GM23248 (cell line): ENCODE measurements at regions not wholly inside any gene's neighbourhood (a gene's known extent, or its start where the extent isn't known, plus 50 kb on each side); places are given as distances from the start of the nearest gene placed in this dataset.

Source experiments
- EZH2 ChIP-seq: fragments of 200-600 bp; sonication (generic); IDR thresholded peaks from 2 replicates; pipeline ENCODE4 v1.6.1; 2018; ENCODE audit warnings: antibody characterized with exemption, mild to moderate bottlenecking; ENCODE audit not compliant: insufficient read depth, poor library complexity, severe bottlenecking
- EZH2phosphoT487 ChIP-seq: fragments of 200-600 bp; sonication (generic); IDR thresholded peaks from 2 replicates; pipeline ENCODE4 v1.6.1; 2018; ENCODE audit warnings: antibody characterized with exemption, moderate library complexity, mild to moderate bottlenecking, low read depth; ENCODE audit not compliant: insufficient read depth

DNA sequence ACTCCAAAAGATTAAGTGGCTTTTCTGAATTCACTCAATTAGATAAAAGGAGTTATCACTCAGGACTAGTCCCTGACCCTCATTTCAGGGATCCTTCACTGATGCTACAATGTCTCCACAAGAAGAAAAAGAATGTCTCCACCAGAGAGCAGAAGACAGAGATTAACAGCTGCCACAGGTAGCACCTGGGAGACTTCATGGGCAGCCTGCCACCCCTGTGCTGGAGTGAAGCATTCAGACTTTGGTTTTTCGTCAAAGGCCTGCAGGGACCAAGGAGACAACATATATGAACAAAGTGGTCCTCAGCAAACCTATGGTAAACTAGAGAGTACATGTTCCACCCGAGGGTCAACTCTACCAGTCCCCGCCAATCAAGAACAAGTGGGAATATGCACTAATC is 197.0 kb upstream of the ACVR2A start:
- TF ChIP-seq EZH2: no peak
- no peak for TF ChIP-seq EZH2phosphoT487
